Testis (tissue), 2 donors: ENCODE measurements at regions not wholly inside any gene's neighbourhood (a gene's known extent, or its start where the extent isn't known, plus 50 kb on each side); places are given as distances from the start of the nearest gene placed in this dataset.

Source experiments
- POLR2A ChIP-seq: fragments of 450-650 bp; IDR thresholded peaks from one replicate; pipeline ENCODE4 v1.6.1; 2017; ENCODE audit warnings: antibody characterized with exemption, mild to moderate bottlenecking, moderate library complexity
- TF ChIP-seq, protein P1 (sequence below), 3 experiments: fragments of 450-650 bp in 2 of 3; fragments of 200-600 bp in 1 of 3; sonication (generic) in 1 of 3; IDR thresholded peaks; one replicate each; pipeline ENCODE4 v1.5.1; 2016 to 2019; ENCODE audit warnings: antibody characterized with exemption in 3 of 3, mild to moderate bottlenecking in 2 of 3, moderate library complexity in 1 of 3

- TF ChIP-seq, protein P1, sequence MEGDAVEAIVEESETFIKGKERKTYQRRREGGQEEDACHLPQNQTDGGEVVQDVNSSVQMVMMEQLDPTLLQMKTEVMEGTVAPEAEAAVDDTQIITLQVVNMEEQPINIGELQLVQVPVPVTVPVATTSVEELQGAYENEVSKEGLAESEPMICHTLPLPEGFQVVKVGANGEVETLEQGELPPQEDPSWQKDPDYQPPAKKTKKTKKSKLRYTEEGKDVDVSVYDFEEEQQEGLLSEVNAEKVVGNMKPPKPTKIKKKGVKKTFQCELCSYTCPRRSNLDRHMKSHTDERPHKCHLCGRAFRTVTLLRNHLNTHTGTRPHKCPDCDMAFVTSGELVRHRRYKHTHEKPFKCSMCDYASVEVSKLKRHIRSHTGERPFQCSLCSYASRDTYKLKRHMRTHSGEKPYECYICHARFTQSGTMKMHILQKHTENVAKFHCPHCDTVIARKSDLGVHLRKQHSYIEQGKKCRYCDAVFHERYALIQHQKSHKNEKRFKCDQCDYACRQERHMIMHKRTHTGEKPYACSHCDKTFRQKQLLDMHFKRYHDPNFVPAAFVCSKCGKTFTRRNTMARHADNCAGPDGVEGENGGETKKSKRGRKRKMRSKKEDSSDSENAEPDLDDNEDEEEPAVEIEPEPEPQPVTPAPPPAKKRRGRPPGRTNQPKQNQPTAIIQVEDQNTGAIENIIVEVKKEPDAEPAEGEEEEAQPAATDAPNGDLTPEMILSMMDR (IDR thresholded peaks at IDR 0.05) = no peak
- TF ChIP-seq POLR2A = no peak
Measured at GRCh38 chr13:37369616-37370015, 229.0 kb downstream of the POSTN start.
